ENCODE measurements at regions not wholly inside any gene's neighbourhood (a gene's known extent, or its start where the extent isn't known, plus 50 kb on each side); places are given as distances from the start of the nearest gene placed in this dataset.

GRCh38 chr11:116422956-116423600 lies 349.7 kb downstream of the BUD13 start:
- TF ChIP-seq CTCF (IDR thresholded peaks at IDR 0.05; ENCODE audit: poor library complexity, severe bottlenecking) (peak; percentile 44), POLR2AphosphoS5 (IDR thresholded peaks at IDR 0.05) (no peak), REST (IDR thresholded peaks at IDR 0.05; ENCODE audit: borderline replicate concordance) (no peak), TAF1 (IDR thresholded peaks at IDR 0.05; ENCODE audit: low read depth) (no peak), EZH2 (IDR thresholded peaks at IDR 0.05; ENCODE audit: borderline replicate concordance, insufficient read depth, low read length, poor library complexity, severe bottlenecking) (no peak), EP300 (conservative IDR thresholded peaks at IDR 0.05; ENCODE audit: poor library complexity, severe bottlenecking) (no peak), RAD21 (conservative IDR thresholded peaks at IDR 0.05) (peak; percentile 58), SMC3 (conservative IDR thresholded peaks at IDR 0.05; ENCODE audit: poor library complexity) (peak; percentile 49)

All from neural cell (in vitro differentiated cells).